ENCODE measurements at regions not wholly inside any gene's neighbourhood (a gene's known extent, or its start where the extent isn't known, plus 50 kb on each side); places are given as distances from the start of the nearest gene placed in this dataset.

DNA sequence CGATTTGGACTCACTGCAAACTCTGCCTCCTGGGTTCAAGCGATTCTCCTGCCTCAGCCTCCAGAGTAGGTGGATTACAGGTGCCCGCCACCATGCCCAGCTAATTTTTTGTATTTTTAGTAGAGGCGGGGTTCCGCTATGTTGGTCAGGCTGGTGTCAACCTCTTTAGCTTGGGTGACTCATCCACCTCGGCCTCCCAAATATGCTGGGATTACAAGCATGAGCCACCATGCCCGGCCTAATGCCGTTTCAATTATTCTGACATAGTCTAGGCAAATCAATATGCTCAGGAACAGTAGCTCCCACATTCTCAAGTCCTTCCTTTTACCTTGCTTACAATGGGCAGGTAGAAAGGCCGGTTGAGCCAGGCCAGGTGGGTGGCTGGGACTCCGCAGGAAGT, 82.0 kb upstream of the EEA1 start:
- no peak for TF ChIP-seq POLR2AphosphoS5 (IDR thresholded peaks at IDR 0.05)
- TF ChIP-seq, protein P1, sequence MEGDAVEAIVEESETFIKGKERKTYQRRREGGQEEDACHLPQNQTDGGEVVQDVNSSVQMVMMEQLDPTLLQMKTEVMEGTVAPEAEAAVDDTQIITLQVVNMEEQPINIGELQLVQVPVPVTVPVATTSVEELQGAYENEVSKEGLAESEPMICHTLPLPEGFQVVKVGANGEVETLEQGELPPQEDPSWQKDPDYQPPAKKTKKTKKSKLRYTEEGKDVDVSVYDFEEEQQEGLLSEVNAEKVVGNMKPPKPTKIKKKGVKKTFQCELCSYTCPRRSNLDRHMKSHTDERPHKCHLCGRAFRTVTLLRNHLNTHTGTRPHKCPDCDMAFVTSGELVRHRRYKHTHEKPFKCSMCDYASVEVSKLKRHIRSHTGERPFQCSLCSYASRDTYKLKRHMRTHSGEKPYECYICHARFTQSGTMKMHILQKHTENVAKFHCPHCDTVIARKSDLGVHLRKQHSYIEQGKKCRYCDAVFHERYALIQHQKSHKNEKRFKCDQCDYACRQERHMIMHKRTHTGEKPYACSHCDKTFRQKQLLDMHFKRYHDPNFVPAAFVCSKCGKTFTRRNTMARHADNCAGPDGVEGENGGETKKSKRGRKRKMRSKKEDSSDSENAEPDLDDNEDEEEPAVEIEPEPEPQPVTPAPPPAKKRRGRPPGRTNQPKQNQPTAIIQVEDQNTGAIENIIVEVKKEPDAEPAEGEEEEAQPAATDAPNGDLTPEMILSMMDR (IDR thresholded peaks at IDR 0.05) = no peak

All from breast epithelium (tissue), 3 donors.